ENCODE measurements at regions not wholly inside any gene's neighbourhood (a gene's known extent, or its start where the extent isn't known, plus 50 kb on each side); places are given as distances from the start of the nearest gene placed in this dataset.

- no peak overlapping the region for H3K4me2 ChIP-seq (ENCODE audit: insufficient read depth, low read length)
- no peak for FAIRE-seq
Observed at GRCh38 chr5:60325870-60326269, 374.1 kb downstream of the DEPDC1B start.

GRCh38 chr5:60323596-60323995 is 376.4 kb downstream of the DEPDC1B start:
- Histone ChIP-seq H3K79me2 (ENCODE audit: control insufficient read depth, insufficient read depth, low read length) (no peaks in the 10 kb centered on the region), H3K9me3 (replicated peaks; ENCODE audit: control insufficient read depth, insufficient read depth, low read length) (no peaks in the 10 kb centered on the region), H3K4me2 (ENCODE audit: insufficient read depth, low read length) (no peak overlapping the region), H3K9ac (replicated peaks; ENCODE audit: extremely low read depth, insufficient read depth, low read length) (no peak overlapping the region), H3K27me3 (ENCODE audit: control insufficient read depth in 2 of 2, insufficient read depth in 2 of 2, low read length in 2 of 2) (no peaks in the 10 kb centered on the region), H3K4me3 (replicated peaks in 1 of 3; ENCODE audit: insufficient read depth in 1 of 3, low read depth in 1 of 3, low read length in 3 of 3) (no peak overlapping the region), H3K27ac (ENCODE audit: insufficient read depth, low read depth, low read length) (no peak overlapping the region), H3K9me1 (replicated peaks; ENCODE audit: control insufficient read depth, extremely low read depth, insufficient read depth, low read length) (no peaks in the 10 kb centered on the region), H2AFZ (ENCODE audit: low read depth, low read length) (no peak overlapping the region), H3K36me3 (ENCODE audit: control insufficient read depth in 2 of 2, extremely low read depth in 1 of 2, insufficient read depth in 2 of 2, low read length in 2 of 2) (no peaks in the 10 kb centered on the region), H4K20me1 (replicated peaks; ENCODE audit: control insufficient read depth, extremely low read depth, insufficient read depth, low read length) (no peaks in the 10 kb centered on the region), H3K4me1 (ENCODE audit: control insufficient read depth, extremely low read depth, insufficient read depth, low read length) (no peaks in the 10 kb centered on the region)
- dilution Hi-C loops (cut with MboI; ENCODE audit: extremely low pct_ligation_motif_present, low sequenced_read_pairs) (no loop called here), intact Hi-C loops (cut with micrococcal nuclease) (no loop called here)
- DNase-seq (ENCODE audit: low read depth, low spot score) (no peak), FAIRE-seq (no peak)
- TF ChIP-seq GATA2 (IDR thresholded peaks at IDR 0.05; ENCODE audit: insufficient read depth, insufficient read length, low read depth, low read length) (no peak), FOS (IDR thresholded peaks at IDR 0.05; ENCODE audit: borderline replicate concordance, insufficient read depth, low read length) (no peak), POLR2AphosphoS5 (IDR thresholded peaks at IDR 0.05; ENCODE audit: insufficient read depth, low read depth, low read length) (no peak), MYC (IDR thresholded peaks at IDR 0.05; ENCODE audit: low read depth, low read length) (no peak), CTCF (IDR thresholded peaks at IDR 0.05; ENCODE audit: extremely low read depth in 1 of 2, insufficient read depth in 1 of 2, low read depth in 1 of 2, low read length in 2 of 2) (no peak), POLR2A (IDR thresholded peaks at IDR 0.05; ENCODE audit: low read depth, low read length) (no peak), MAX (IDR thresholded peaks at IDR 0.05; ENCODE audit: insufficient read depth, insufficient read length) (no peak), EZH2 (IDR thresholded peaks at IDR 0.05; ENCODE audit: borderline replicate concordance, low read depth, low read length, severe bottlenecking) (no peak), JUN (IDR thresholded peaks at IDR 0.05; ENCODE audit: borderline replicate concordance, insufficient read depth, insufficient read length, low read depth) (no peak)
- ChIA-PET POLR2A (no interaction called here), CTCF (interaction anchor here (1.0 to 1.1 kb wide), 2 partner anchors 36 to 222 kb away, joined by 3 read pairs; no protein-coding TSS in a partner anchor)
- BruUV-seq (replicated peaks) = no TSS peak

More at GRCh38 chr5:60325870-60326269, 374.1 kb downstream of the DEPDC1B start:
- Histone ChIP-seq H2AFZ (ENCODE audit: low read depth, low read length) (no peak overlapping the region), H4K20me1 (replicated peaks; ENCODE audit: control insufficient read depth, extremely low read depth, insufficient read depth, low read length) (no peaks in the 10 kb centered on the region), H3K9me1 (replicated peaks; ENCODE audit: control insufficient read depth, extremely low read depth, insufficient read depth, low read length) (no peaks in the 10 kb centered on the region), H3K4me3 (replicated peaks in 1 of 3; ENCODE audit: insufficient read depth in 1 of 3, low read depth in 1 of 3, low read length in 3 of 3) (no peak overlapping the region), H3K79me2 (ENCODE audit: control insufficient read depth, insufficient read depth, low read length) (no peaks in the 10 kb centered on the region), H3K9ac (replicated peaks; ENCODE audit: extremely low read depth, insufficient read depth, low read length) (no peak overlapping the region), H3K4me1 (ENCODE audit: control insufficient read depth, extremely low read depth, insufficient read depth, low read length) (no peaks in the 10 kb centered on the region), H3K9me3 (replicated peaks; ENCODE audit: control insufficient read depth, insufficient read depth, low read length) (no peaks in the 10 kb centered on the region), H3K27me3 (ENCODE audit: control insufficient read depth in 2 of 2, insufficient read depth in 2 of 2, low read length in 2 of 2) (no peaks in the 10 kb centered on the region), H3K27ac (ENCODE audit: insufficient read depth, low read depth, low read length) (no peak overlapping the region), H3K36me3 (ENCODE audit: control insufficient read depth in 2 of 2, extremely low read depth in 1 of 2, insufficient read depth in 2 of 2, low read length in 2 of 2) (no peaks in the 10 kb centered on the region)
- POLR2A ChIA-PET = no interaction called here
- TF ChIP-seq MYC (IDR thresholded peaks at IDR 0.05; ENCODE audit: low read depth, low read length) = no peak
- no peak for TF ChIP-seq CTCF (IDR thresholded peaks at IDR 0.05; ENCODE audit: extremely low read depth in 1 of 2, insufficient read depth in 1 of 2, low read depth in 1 of 2, low read length in 2 of 2)
- DNase-seq (ENCODE audit: low read depth, low spot score) = no peak
- CTCF ChIA-PET = no interaction called here
- BruUV-seq (replicated peaks) = no TSS peak
- dilution Hi-C loops (cut with MboI; ENCODE audit: extremely low pct_ligation_motif_present, low sequenced_read_pairs) (no loop called here), intact Hi-C loops (cut with micrococcal nuclease) (no loop called here)

All from endothelial cell of umbilical vein (primary cell).